ENCODE measurements at regions not wholly inside any gene's neighbourhood (a gene's known extent, or its start where the extent isn't known, plus 50 kb on each side); places are given as distances from the start of the nearest gene placed in this dataset.

- H3K36me3 Mint-ChIP-seq: peaks cover 15% of the 10 kb centered on the region
- H3K27ac Mint-ChIP-seq: no peak overlapping the region
- DNase-seq (ENCODE audit: extremely low spot score, unreplicated experiment): no peak
- H3K4me1 Mint-ChIP-seq (ENCODE audit: unreplicated experiment): no peaks in the 10 kb centered on the region
- no peaks in the 10 kb centered on the region for H3K27me3 Mint-ChIP-seq
- no peak overlapping the region for H3K4me3 Mint-ChIP-seq
- peaks cover 12% of the 10 kb centered on the region for H3K9me3 Mint-ChIP-seq
- no peak for TF ChIP-seq CTCF (conservative IDR thresholded peaks at IDR 0.05)
These were observed 390.8 kb downstream of the ZFHX3 start for GRCh38 chr16:72657164-72657563.

- Mint-ChIP-seq H3K4me3 (no peak overlapping the region), H3K36me3 (peaks cover 18% of the 10 kb centered on the region), H3K27ac (no peak overlapping the region), H3K9me3 (peaks cover 15% of the 10 kb centered on the region), H3K27me3 (no peaks in the 10 kb centered on the region), H3K4me1 (ENCODE audit: unreplicated experiment) (no peaks in the 10 kb centered on the region)
- TF ChIP-seq CTCF (conservative IDR thresholded peaks at IDR 0.05): no peak
- DNase-seq (ENCODE audit: extremely low spot score, unreplicated experiment): no peak
These were observed 393.4 kb downstream of the ZFHX3 start for GRCh38 chr16:72654535-72654934.

- H3K4me3 Mint-ChIP-seq: no peak overlapping the region
- H3K9me3 Mint-ChIP-seq: peaks cover 15% of the 10 kb centered on the region
- H3K36me3 Mint-ChIP-seq: peaks cover 21% of the 10 kb centered on the region
- DNase-seq (ENCODE audit: extremely low spot score, unreplicated experiment): no peak
- H3K27me3 Mint-ChIP-seq: no peaks in the 10 kb centered on the region
- H3K4me1 Mint-ChIP-seq (ENCODE audit: unreplicated experiment): no peaks in the 10 kb centered on the region
- no peak for TF ChIP-seq CTCF (conservative IDR thresholded peaks at IDR 0.05)
- H3K27ac Mint-ChIP-seq: no peak overlapping the region
These were observed 398.5 kb downstream of the ZFHX3 start for GRCh38 chr16:72649254-72649944.

- Mint-ChIP-seq H3K36me3 (peaks cover 3% of the 10 kb centered on the region), H3K4me3 (no peak overlapping the region), H3K9me3 (no peaks in the 10 kb centered on the region), H3K27ac (no peak overlapping the region), H3K4me1 (ENCODE audit: unreplicated experiment) (no peaks in the 10 kb centered on the region), H3K27me3 (no peaks in the 10 kb centered on the region)
- no peak for DNase-seq (ENCODE audit: extremely low spot score, unreplicated experiment)
- no peak for TF ChIP-seq CTCF (conservative IDR thresholded peaks at IDR 0.05)
These were observed 401.3 kb downstream of the ZFHX3 start for GRCh38 chr16:72646615-72647014.

GRCh38 chr16:72645538-72645937, 402.4 kb downstream of the ZFHX3 start:
- H3K4me1 Mint-ChIP-seq (ENCODE audit: unreplicated experiment): no peaks in the 10 kb centered on the region
- H3K27me3 Mint-ChIP-seq: no peaks in the 10 kb centered on the region
- no peak for DNase-seq (ENCODE audit: extremely low spot score, unreplicated experiment)
- TF ChIP-seq CTCF (conservative IDR thresholded peaks at IDR 0.05): no peak
- H3K9me3 Mint-ChIP-seq: peaks cover 5% of the 10 kb centered on the region
- H3K4me3 Mint-ChIP-seq: no peak overlapping the region
- no peak overlapping the region for H3K27ac Mint-ChIP-seq
- H3K36me3 Mint-ChIP-seq: peaks cover 9% of the 10 kb centered on the region

All from type B pancreatic cell (in vitro differentiated cells).